ENCODE measurements at regions not wholly inside any gene's neighbourhood (a gene's known extent, or its start where the extent isn't known, plus 50 kb on each side); places are given as distances from the start of the nearest gene placed in this dataset.
"Not testable (repeated sequence)": the region's sequence is repeated elsewhere in the genome, so short reads cannot be mapped to it uniquely, and the experiment has no call there.

GRCh38 chr2:39834426-39834825 is 55.4 kb upstream of the THUMPD2 start:
- no peak overlapping the region for H3K27ac Mint-ChIP-seq
- POLR2A ChIA-PET = no interaction called here
- DNase-seq = no peak
- H3K4me1 Mint-ChIP-seq (ENCODE audit: low read depth) = no peaks in the 10 kb centered on the region
- peaks cover 20% of the 10 kb centered on the region for H3K9me3 Mint-ChIP-seq
- H3K27me3 Mint-ChIP-seq = peaks cover 10% of the 10 kb centered on the region
- H3K36me3 Mint-ChIP-seq = no peaks in the 10 kb centered on the region
- intact Hi-C loops (cut with micrococcal nuclease) = no loop called here
- CTCF ChIA-PET = no interaction called here
- H3K4me3 Mint-ChIP-seq = no peak overlapping the region

- POLR2A ChIA-PET; DNase-seq; H3K9me3 Mint-ChIP-seq; H3K27ac Mint-ChIP-seq; H3K36me3 Mint-ChIP-seq; H3K4me3 Mint-ChIP-seq; intact Hi-C loops (cut with micrococcal nuclease); H3K4me1 Mint-ChIP-seq (ENCODE audit: low read depth); CTCF ChIA-PET: not testable (repeated sequence)
- peaks cover 10% of the 10 kb centered on the region for H3K27me3 Mint-ChIP-seq
These were observed 51.6 kb upstream of the THUMPD2 start for GRCh38 chr2:39830610-39831009.

Data from activated CD4-positive, alpha-beta memory T cell treated with anti-CD3 and anti-CD28 coated beads for 36 hours (primary cell).